Calu3 (cell line): ENCODE measurements at regions not wholly inside any gene's neighbourhood (a gene's known extent, or its start where the extent isn't known, plus 50 kb on each side); places are given as distances from the start of the nearest gene placed in this dataset.

Source experiments
- BruUV-seq: library from RNA; stranded (reverse); fragments of 400-500 nt; replicated peaks from 2 replicates; lab custom pipeline; 2021; lab: Mats Ljungman, UMichigan
- CTCF ChIA-PET: fragments of 300-600 bp; sonication (Branson Sonifier 250); formaldehyde crosslinking; loops from one replicate; lab custom pipeline; 2022; ENCODE audit warnings: antibody characterized with exemption; lab: Charles Lee
- DNase-seq: peaks from one replicate; pipeline ENCODE4 v3.0.0; 2022
- H3K27ac Mint-ChIP-seq: one replicate; pipeline ENCODE4 v1.8.0; 2022; ENCODE audit warnings: mixed read lengths; ENCODE audit not compliant: unreplicated experiment
- H3K27me3 Mint-ChIP-seq: one replicate; pipeline ENCODE4 v1.8.0; 2022; ENCODE audit warnings: mixed read lengths; ENCODE audit not compliant: unreplicated experiment
- H3K36me3 Mint-ChIP-seq: one replicate; pipeline ENCODE4 v1.8.0; 2022; ENCODE audit warnings: mild to moderate bottlenecking, moderate library complexity, mixed read lengths; ENCODE audit not compliant: insufficient read depth, unreplicated experiment
- H3K4me1 Mint-ChIP-seq: one replicate; pipeline ENCODE4 v1.8.0; 2022; ENCODE audit warnings: mild to moderate bottlenecking, low read depth, mixed read lengths; ENCODE audit not compliant: unreplicated experiment
- H3K4me3 Mint-ChIP-seq: one replicate; pipeline ENCODE4 v1.8.0; 2022; ENCODE audit warnings: mild to moderate bottlenecking, low read depth, moderate library complexity, mixed read lengths; ENCODE audit not compliant: unreplicated experiment
- H3K9me3 Mint-ChIP-seq: one replicate; pipeline ENCODE4 v1.8.0; 2022; ENCODE audit warnings: low read depth, mixed read lengths; ENCODE audit not compliant: unreplicated experiment
- CTCF ChIP-seq: fragments of 200-600 bp; IDR thresholded peaks from one replicate; pipeline ENCODE4 v1.8.0; 2022; ENCODE audit warnings: antibody characterized with exemption; ENCODE audit not compliant: unreplicated experiment
- intact Hi-C: fragments of 100-400 bp; cut with micrococcal nuclease; formaldehyde crosslinking; loops from one replicate; pipeline ENCODE4 v1.10.0; 2022; ENCODE audit not compliant: unreplicated experiment

DNA sequence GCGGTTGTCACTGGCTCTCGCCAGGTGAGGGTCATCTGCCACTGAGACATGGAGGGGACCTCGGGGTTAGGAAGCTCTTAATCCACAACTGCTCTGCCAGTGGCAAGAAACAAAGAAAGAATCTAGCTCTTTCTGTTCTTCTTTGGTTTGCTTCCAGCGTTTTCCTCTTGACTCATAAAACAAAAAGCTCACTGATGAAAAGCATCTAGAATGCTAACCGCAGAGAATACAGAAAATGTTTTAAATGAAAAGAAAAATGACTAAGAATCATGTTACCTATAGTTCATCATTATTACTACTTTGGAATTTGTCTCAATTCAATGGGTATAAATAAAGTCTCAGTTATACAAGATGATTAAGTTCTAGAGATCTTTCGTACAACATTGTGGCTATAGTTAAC, 274.8 kb upstream of the TENM3 start:
- Mint-ChIP-seq H3K9me3 (no peaks in the 10 kb centered on the region), H3K4me3 (no peak overlapping the region), H3K27ac (no peak overlapping the region), H3K36me3 (no peaks in the 10 kb centered on the region), H3K27me3 (no peaks in the 10 kb centered on the region), H3K4me1 (no peaks in the 10 kb centered on the region)
- no TSS peak for BruUV-seq
- no peak for TF ChIP-seq CTCF
- intact Hi-C loops: no loop called here
- no peak for DNase-seq
- CTCF ChIA-PET: interaction anchor here (0.6 kb wide), 1 partner anchor 206 kb away, joined by 3 read pairs; no protein-coding TSS in a partner anchor

GRCh38 chr4:181969151-181969550, 274.1 kb upstream of the TENM3 start:
- H3K4me3 Mint-ChIP-seq: no peak overlapping the region
- DNase-seq: no peak
- no peaks in the 10 kb centered on the region for H3K4me1 Mint-ChIP-seq
- no peak for TF ChIP-seq CTCF
- H3K9me3 Mint-ChIP-seq: no peaks in the 10 kb centered on the region
- no TSS peak for BruUV-seq
- intact Hi-C loops: no loop called here
- CTCF ChIA-PET: no interaction called here
- no peaks in the 10 kb centered on the region for H3K36me3 Mint-ChIP-seq
- H3K27ac Mint-ChIP-seq: no peak overlapping the region
- H3K27me3 Mint-ChIP-seq: no peaks in the 10 kb centered on the region

DNA sequence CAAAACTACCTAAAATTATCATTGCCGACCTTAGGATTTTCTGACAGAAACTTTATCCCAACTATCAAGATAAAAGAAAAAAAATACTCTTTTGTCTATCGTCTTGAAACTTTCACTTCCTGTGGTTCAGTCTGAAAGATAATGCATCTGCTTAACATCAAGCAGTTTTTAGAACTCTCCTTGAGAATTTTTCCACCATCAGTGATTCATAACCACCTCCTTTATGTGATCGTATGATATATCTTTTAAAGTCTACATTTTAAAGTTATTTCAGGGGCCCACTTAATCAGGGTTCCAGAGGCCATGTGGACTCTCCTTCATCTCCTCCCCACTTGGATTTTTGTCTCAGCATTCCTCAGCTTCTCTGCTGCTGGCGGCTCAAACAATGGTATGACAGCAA, 272.8 kb upstream of the TENM3 start:
- CTCF ChIA-PET: no interaction called here
- H3K27me3 Mint-ChIP-seq: no peaks in the 10 kb centered on the region
- DNase-seq: no peak
- no peaks in the 10 kb centered on the region for H3K36me3 Mint-ChIP-seq
- BruUV-seq: no TSS peak
- no peak overlapping the region for H3K27ac Mint-ChIP-seq
- H3K9me3 Mint-ChIP-seq: no peaks in the 10 kb centered on the region
- no peak for TF ChIP-seq CTCF
- no peaks in the 10 kb centered on the region for H3K4me1 Mint-ChIP-seq
- intact Hi-C loops: no loop called here
- H3K4me3 Mint-ChIP-seq: no peak overlapping the region

DNA sequence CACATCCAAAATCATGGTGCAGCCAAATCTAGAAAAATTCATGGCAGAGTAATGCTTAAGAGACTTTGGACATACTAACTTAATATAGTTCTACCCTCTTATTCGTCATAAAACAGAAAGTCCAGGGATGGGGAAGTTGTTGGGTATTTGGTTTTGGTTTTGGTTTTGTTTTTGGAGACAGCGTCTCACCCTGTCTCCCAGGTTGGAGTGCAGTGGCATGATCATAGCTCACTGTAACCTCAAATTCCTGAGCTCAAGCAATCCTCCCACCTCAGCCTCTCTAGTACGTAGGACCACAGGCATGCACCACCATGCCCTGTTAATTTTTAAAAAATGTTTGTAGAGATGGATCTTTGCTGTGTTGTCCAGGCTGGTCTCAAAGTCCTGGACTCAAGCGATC, 271.8 kb upstream of the TENM3 start:
- Mint-ChIP-seq H3K4me1 (no peaks in the 10 kb centered on the region), H3K9me3 (no peaks in the 10 kb centered on the region), H3K27me3 (no peaks in the 10 kb centered on the region), H3K4me3 (no peak overlapping the region), H3K27ac (no peak overlapping the region), H3K36me3 (no peaks in the 10 kb centered on the region)
- no TSS peak for BruUV-seq
- intact Hi-C loops: no loop called here
- no peak for DNase-seq
- CTCF ChIA-PET: no interaction called here
- no peak for TF ChIP-seq CTCF
